SKM-1 treated with dmso at 0.1 percent for 144 hours (cell line): ENCODE measurements at regions not wholly inside any gene's neighbourhood (a gene's known extent, or its start where the extent isn't known, plus 50 kb on each side); places are given as distances from the start of the nearest gene placed in this dataset.
"Not testable (repeated sequence)": the region's sequence is repeated elsewhere in the genome, so short reads cannot be mapped to it uniquely, and the experiment has no call there.

ENCODE experiments used
- DNase-seq: peaks from one replicate; lab custom pipeline; 2025; ENCODE audit not compliant: unreplicated experiment; lab: John Stamatoyannopoulos, UW

DNA sequence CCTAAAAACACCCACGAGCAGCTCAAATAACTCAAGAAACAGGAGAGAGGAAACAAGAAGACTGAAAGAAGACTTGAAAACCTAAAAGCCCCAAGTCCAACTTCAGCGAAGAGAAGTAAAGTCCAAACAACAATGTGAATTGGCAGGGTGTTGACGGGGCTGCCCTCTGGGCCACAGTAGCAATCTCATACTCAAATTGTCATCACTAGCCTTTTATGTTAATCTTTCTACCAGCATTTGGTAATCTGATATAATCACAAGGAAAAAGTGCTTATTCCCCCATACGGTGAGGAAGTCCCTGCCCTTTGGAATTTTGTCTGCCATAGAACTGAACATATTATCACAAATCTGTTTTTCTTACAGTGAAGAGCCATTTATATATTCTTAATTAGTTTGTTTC is 51.5 kb upstream of the IFNE start:
- DNase-seq: no peak

- DNase-seq: no peak
Observed at GRCh38 chr9:21535396-21535795, 53.3 kb upstream of the IFNE start.

DNA sequence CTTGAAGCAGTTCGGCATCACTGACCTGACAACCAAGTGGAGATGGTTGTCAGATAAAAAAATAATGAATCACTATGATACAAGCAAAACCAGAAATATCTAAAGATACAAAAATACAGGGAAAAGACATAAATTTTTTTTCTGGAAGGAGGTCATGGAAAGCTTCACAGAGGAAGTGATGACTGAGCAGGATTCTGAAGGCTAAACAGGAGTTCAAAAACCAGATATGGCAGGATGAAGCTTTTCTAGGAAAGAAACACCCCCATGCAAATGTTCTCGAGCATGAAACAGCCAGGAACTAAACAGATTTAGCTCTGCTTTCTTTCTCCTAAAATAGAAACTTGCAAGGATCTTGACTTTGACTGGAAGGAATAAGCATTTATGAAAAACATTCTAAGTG is 60.7 kb upstream of the IFNE start:
- no peak for DNase-seq

GRCh38 chr9:21543187-21543586 is 61.1 kb upstream of the IFNE start:
- no peak for DNase-seq

DNA sequence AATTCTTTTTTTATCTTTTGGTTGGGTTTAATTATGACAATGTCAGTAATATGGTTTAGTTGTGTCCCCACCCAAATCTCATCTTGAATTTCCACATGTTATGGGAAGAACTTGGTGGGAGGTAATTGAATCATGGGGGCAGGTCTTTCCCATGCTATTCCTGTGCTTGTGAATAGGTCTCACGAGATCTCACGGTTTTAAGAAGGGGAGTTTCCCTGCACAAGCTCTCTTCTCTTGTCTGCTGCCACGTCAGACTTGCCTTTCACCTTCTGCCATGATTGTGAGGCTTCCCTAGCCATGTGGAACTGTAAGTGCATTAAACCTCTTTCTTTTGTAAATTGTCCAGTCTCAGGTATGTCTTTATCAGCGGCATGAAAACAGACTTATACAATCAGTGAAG is 61.7 kb upstream of the IFNE start:
- not testable (repeated sequence) for DNase-seq

DNA sequence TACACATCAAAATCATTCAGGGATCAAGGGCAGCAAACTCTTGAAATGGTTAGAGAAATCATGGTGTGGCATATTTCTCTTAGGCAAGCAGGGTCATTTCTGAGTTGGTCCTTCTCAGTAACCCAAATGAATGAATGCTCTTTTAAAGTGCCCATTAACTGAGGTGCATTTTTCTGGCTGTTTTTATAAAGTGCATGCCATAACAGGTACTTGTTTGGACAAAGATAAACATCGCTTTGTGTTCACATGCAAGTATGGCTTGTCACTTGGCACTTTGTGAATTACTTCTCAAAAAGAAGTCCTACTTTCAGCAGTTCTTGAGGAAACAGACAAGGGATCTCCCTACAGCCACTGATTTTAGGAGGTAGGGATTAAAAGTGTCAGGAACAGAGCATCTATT is 64.8 kb upstream of the IFNE start:
- DNase-seq: no peak

DNA sequence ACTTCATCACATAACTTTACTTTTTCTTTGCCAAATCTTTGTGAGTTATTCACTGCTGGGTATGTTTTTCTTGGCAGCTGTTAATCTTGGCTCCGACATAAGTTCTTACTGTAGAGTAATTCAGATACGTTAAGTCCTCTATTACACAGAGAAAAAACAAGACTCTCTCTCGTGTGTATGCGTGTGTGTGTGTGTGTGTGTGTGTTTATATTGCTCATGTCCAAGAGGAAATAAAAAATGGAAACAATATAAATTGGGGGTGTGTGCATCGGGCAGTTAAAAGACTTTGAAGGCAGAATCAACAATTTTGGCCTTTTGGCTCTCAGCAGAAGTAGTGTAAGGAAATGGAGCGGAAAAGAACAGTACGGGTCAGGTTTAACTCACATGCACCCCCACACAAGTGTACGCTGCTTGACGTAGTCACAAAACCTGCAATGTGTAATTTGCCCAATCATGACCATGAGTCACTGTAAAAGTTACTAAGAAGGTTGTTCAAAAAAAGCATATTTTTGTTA is 67.2 kb upstream of the IFNE start:
- no peak for DNase-seq

- DNase-seq: no peak
Observed at GRCh38 chr9:21549890-21550289, 67.8 kb upstream of the IFNE start.

DNA sequence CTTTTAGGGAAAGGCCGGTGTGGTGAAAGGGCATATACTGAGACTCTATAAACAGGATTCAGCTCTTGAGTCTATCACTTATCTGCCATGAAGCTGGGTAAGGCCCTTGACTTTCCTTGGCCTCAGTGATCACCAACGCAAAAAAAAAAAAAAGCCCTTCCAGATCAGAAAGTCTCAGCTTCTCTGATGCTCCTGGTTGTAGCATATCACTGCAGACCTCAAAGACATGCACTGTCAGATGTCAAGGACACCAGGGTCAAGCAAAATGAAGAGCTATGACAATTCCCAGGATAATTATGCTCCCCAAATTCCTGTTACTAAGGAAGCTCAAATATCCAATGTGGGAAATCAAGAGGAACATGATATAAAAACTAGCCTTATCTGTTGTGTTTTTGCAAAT is 68.3 kb upstream of the IFNE start:
- DNase-seq: no peak

- no peak for DNase-seq
Observed at GRCh38 chr9:21551401-21551800, 69.3 kb upstream of the IFNE start.

DNA sequence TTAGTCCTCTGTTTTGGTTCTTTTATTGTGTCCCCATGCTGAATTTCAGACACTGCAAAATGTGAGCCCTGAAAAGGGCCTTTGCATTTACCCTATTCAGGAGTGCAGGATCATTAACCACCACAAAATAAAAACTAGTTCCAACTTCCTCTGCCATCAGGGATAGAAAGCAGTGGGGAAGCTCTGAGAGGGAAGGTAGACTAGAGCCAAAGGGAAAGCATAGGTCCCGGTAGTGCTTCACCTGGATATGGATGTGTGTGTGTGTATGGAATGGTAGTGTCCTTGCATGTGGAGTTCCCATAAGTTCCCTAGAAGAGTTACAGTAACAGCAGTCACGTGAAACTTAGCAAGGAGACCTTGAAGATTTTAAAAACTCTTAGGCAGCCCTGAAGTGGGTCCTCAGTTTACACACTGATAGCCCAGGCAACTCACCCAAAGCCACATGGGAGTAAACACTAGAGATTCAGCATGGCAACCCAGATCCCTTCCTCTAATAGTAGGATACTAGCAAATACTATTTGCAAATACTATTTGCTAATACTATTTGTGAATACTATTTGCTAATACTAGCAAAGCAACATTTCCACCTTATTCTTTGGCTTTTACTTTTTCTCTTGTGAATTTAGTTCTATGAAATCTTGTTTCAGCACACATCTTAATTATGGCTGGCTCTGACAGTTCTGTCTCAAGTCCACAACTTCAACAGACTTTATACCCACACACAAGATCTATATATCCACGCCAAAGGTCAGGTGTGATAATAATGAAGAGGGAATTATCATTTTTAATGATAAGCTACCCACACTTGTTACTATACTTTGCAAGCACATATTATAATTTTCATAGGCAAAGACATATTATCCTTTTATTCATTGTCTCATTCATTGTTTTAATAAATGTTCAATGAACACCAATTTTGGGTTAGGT is 70.4 kb upstream of the IFNE start:
- DNase-seq: no peak

GRCh38 chr9:21553441-21553840 is 71.3 kb upstream of the IFNE start:
- no peak for DNase-seq

DNA sequence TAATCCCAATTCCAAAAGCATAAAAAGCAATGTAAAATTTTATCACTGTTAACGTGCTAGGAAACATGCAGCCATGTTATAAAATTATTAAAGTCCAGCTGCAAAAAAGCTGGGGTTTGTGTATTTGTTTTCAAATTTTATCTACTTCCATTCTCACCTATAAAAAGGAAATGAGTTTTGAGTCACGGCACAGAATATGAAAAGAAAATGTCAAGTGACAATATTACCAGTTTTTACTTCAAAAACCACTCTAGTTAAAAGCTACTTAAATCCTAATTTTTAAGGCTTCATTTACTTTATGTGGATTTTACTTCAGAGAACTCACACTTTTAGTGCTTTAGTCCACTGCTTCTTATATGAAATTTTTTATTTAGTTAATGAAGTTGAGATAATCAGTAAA is 72.7 kb upstream of the IFNE start:
- DNase-seq: no peak

DNA sequence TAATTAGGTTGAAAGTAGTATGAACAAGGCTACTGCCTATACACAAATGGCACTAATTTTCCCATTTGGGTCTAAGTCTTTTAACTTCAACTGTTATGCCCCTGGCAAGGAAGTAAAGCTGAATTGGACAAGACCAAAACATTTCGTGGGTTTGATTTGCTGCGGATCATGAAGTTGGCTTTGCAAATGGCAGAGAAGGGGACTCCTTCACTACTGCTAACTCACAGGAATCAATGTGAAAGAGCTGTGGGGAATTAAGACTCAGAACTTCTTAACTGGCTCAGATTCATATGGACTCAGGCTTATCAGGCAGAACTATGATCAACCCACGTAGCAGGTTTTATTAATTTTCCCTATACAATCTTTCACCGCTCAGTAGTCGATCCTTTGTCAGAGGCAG is 73.8 kb upstream of the IFNE start:
- DNase-seq: no peak

DNA sequence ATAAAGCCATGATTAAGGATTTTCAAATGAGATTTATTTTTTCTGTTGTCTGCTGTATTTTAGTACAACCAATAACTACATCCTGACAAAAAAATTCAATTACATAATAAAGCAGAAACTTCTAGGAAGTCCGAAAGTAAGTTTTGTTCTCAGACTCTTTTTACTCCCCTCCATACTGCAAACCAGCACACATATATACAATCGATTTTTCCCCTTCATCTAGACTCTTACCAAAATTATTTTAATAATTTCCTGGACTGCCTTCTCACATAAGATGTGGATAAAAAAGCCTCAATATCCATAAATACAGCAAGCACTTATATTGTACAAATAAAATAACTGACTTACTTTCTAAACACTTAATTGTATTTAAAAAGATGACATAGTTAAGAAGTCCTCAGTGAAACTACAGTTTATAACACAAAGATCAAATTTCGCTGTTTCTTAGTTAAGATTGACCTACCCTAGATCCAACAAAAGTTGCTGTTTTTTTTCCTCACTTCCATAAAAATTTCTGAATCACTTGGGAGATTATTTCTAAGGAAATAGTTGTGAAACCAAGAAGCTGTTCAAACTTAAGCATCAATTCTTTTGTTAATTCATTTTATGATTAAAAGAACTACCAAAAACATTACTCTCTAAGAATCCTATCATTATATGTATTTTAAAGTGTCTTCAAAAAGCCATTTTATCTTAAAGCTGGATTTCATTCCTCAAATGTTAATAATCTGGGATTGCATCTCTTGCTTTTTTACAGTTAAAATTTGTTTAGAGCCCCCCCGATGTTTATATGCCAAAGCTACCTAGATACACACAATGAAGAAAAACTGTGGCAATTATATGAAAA is 74.7 kb upstream of the IFNE start:
- no peak for DNase-seq

GRCh38 chr9:21557428-21557768 is 75.3 kb upstream of the IFNE start:
- DNase-seq: no peak

DNA sequence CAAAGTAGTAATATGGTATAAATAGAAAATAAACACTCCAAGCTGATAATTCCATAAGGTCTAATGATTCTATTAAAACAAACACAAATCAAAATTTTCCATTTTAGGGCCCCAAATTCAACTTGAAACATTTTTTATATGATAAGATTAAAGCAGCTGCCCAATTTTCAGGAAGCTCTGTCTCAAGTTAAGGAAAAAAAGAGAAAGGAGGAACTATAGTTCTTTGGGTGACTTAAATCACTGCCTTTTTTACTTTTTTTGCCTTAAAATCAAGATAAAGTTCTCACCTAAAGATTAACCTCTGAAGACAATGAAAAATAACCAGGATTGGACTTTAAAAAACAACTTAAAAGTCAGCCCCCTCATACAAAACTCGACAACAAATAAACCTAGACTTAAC is 76.0 kb upstream of the IFNE start:
- no peak for DNase-seq

DNA sequence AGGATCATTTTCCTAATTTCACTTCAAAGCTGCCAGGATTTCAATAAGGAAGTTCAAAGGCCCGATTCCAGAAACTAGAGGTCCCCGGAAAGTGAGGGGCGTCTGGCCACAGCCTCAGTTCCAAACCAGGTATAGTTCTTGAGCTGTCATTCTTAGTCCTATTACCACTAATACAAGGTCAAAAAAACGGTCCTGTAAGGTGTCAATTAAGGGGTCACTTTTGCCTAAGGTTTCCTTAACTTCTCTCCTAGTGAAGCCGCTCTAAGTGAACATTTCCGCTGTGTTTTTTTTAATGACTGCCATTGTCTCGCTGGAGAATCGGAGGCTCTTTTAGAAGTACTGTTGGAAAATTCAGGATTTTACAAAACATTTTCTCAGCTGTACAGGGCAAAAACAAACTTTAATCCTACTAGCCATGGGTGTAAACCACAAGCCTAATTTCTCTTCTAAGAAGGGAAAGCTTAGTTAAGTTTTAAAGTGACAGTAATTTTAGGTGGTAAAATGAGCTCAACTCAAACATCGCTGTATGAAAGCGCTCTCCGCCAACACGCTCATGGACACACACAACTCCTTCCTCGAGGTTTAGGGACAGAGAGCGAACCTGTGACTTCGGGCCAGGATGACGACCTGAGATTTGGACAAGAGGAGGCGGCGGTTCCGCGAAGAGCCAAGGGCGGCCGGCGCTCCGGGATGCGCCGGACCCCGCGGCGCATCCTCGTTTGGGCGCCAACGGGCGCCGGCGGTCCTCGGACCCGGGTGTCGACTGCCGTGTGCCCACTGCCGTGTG is 76.7 kb upstream of the IFNE start:
- DNase-seq: no peak

GRCh38 chr9:21559402-21560280 is 77.5 kb upstream of the IFNE start:
- DNase-seq: no peak

GRCh38 chr9:21560281-21560745 is 78.2 kb upstream of the IFNE start:
- DNase-seq: no peak
